CD8-positive, alpha-beta memory T cell (primary cell): ENCODE measurements at regions not wholly inside any gene's neighbourhood (a gene's known extent, or its start where the extent isn't known, plus 50 kb on each side); places are given as distances from the start of the nearest gene placed in this dataset.

ENCODE experiments used
- CTCF ChIA-PET: fragments of 350-600 bp; sonication (Branson Sonifier 250); formaldehyde crosslinking; loops from one replicate; lab custom pipeline; 2021; ENCODE audit warnings: antibody characterized with exemption; lab: Charles Lee
- POLR2A ChIA-PET: fragments of 350-600 bp; sonication (Branson Sonifier 250); formaldehyde crosslinking; loops from one replicate; lab custom pipeline; 2021; ENCODE audit warnings: antibody characterized with exemption; lab: Charles Lee
- DNase-seq, 5 donors: peaks; one replicate each; pipeline versions ENCODE4 v3.0.0 to v3.0.0-alpha.2; 2020 to 2022; ENCODE audit warnings: mixed read lengths in 1 of 5
- H3K27ac ChIP-seq: one replicate; pipeline ENCODE4 v1.7.0; 2013; ENCODE audit warnings: low read depth, mild to moderate bottlenecking, low read length, moderate library complexity
- H3K27me3 ChIP-seq: 2 replicates; pipeline ENCODE4 v1.7.0; 2013; ENCODE audit warnings: low read length, mild to moderate bottlenecking; ENCODE audit not compliant: insufficient read depth, poor library complexity, severe bottlenecking
- H3K36me3 ChIP-seq: 2 replicates; pipeline ENCODE4 v1.7.0; 2013; ENCODE audit warnings: mild to moderate bottlenecking, low read length, moderate library complexity; ENCODE audit not compliant: insufficient read depth
- H3K4me1 ChIP-seq: 2 replicates; pipeline ENCODE4 v1.7.0; 2013; ENCODE audit warnings: mild to moderate bottlenecking, low read length, moderate library complexity; ENCODE audit not compliant: insufficient read depth
- H3K4me3 ChIP-seq: 2 replicates; pipeline ENCODE4 v1.7.0; 2013; ENCODE audit warnings: mild to moderate bottlenecking, low read length
- H3K9me3 ChIP-seq: 2 replicates; pipeline ENCODE4 v1.7.0; 2013; ENCODE audit warnings: mild to moderate bottlenecking, low read length
- H3K27ac Mint-ChIP-seq, 8 donors: one replicate each; pipeline ENCODE4 v1.8.0; 2020 to 2021; ENCODE audit warnings: mixed read lengths in 8 of 8, mild to moderate bottlenecking in 6 of 8, inconsistent platforms in 3 of 8, moderate library complexity in 3 of 8
- H3K27me3 Mint-ChIP-seq, 2 donors: one replicate each; pipeline ENCODE4 v1.8.0; 2020 to 2021; ENCODE audit warnings: mixed read lengths in 2 of 2, mild to moderate bottlenecking in 1 of 2, moderate library complexity in 1 of 2
- H3K36me3 Mint-ChIP-seq, 3 donors: one replicate each; pipeline ENCODE4 v1.8.0; 2020 to 2021; ENCODE audit warnings: mixed read lengths in 3 of 3, inconsistent platforms in 1 of 3, mild to moderate bottlenecking in 1 of 3
- H3K4me1 Mint-ChIP-seq, 3 donors: one replicate each; pipeline ENCODE4 v1.8.0; 2020 to 2021; ENCODE audit warnings: mixed read lengths in 3 of 3, inconsistent platforms in 1 of 3, mild to moderate bottlenecking in 1 of 3
- H3K4me3 Mint-ChIP-seq, 7 donors: one replicate each; pipeline ENCODE4 v1.8.0; 2020 to 2021; ENCODE audit warnings: mixed read lengths in 7 of 7, mild to moderate bottlenecking in 6 of 7, moderate library complexity in 4 of 7, inconsistent platforms in 2 of 7
- H3K9me3 Mint-ChIP-seq, 5 donors: one replicate each; pipeline ENCODE4 v1.8.0; 2020 to 2022; ENCODE audit warnings: mixed read lengths in 5 of 5, mild to moderate bottlenecking in 3 of 5, moderate library complexity in 2 of 5, inconsistent platforms in 1 of 5

DNA sequence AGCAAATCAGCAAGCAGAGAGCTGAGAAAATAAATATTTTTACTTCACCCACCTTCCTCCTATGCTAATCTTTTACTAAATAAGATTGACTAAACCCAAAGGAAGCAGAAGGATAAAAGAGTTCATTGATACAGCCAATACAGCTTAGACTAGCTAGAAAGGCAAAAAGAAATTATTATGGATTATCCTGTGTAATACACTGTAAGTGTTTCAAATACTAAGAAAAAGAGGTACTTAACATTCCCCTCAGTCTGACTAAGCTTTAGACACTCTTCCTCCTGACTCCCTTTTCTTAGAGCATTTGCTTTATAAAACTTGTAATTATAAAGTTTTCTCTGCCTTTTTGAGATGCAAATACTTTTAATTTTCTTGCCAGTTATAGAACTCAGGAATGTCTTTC is 848.9 kb upstream of the CADM2 start:
- CTCF ChIA-PET: no interaction called here
- H3K36me3 Mint-ChIP-seq: no peaks in the 10 kb centered on the region
- H3K27me3 ChIP-seq: no peaks in the 10 kb centered on the region
- no peaks in the 10 kb centered on the region for H3K4me1 ChIP-seq
- POLR2A ChIA-PET: no interaction called here
- no peak overlapping the region for H3K4me3 ChIP-seq
- H3K27me3 Mint-ChIP-seq: no peaks in the 10 kb centered on the region
- H3K4me1 Mint-ChIP-seq: no peaks in the 10 kb centered on the region
- H3K36me3 ChIP-seq: no peaks in the 10 kb centered on the region
- no peak overlapping the region for H3K27ac ChIP-seq
- peaks cover 8 to 26% (median 13%) of the 10 kb centered on the region in 5 donors for H3K9me3 Mint-ChIP-seq
- no peak for DNase-seq
- no peaks in the 10 kb centered on the region for H3K9me3 ChIP-seq
- no peak overlapping the region for H3K27ac Mint-ChIP-seq
- no peak overlapping the region for H3K4me3 Mint-ChIP-seq

GRCh38 chr3:84110787-84111186 is 848.0 kb upstream of the CADM2 start:
- H3K36me3 Mint-ChIP-seq: no peaks in the 10 kb centered on the region
- Histone ChIP-seq H3K27ac (no peak overlapping the region), H3K9me3 (no peaks in the 10 kb centered on the region), H3K4me3 (no peak overlapping the region), H3K27me3 (no peaks in the 10 kb centered on the region), H3K4me1 (no peaks in the 10 kb centered on the region), H3K36me3 (no peaks in the 10 kb centered on the region)
- no peak for DNase-seq
- no peak overlapping the region for H3K4me3 Mint-ChIP-seq
- CTCF ChIA-PET: no interaction called here
- H3K27ac Mint-ChIP-seq: no peak overlapping the region
- POLR2A ChIA-PET: no interaction called here
- H3K9me3 Mint-ChIP-seq: peaks cover 8 to 22% (median 12%) of the 10 kb centered on the region in 5 donors
- H3K27me3 Mint-ChIP-seq: no peaks in the 10 kb centered on the region
- H3K4me1 Mint-ChIP-seq: no peaks in the 10 kb centered on the region

GRCh38 chr3:84125201-84125721 is 833.5 kb upstream of the CADM2 start:
- Histone ChIP-seq H3K4me3 (no peak overlapping the region), H3K36me3 (no peaks in the 10 kb centered on the region), H3K27me3 (no peaks in the 10 kb centered on the region), H3K27ac (no peak overlapping the region), H3K9me3 (no peaks in the 10 kb centered on the region), H3K4me1 (no peaks in the 10 kb centered on the region)
- Mint-ChIP-seq H3K4me3 (no peak overlapping the region), H3K27ac (no peak overlapping the region), H3K27me3 (no peaks in the 10 kb centered on the region), H3K9me3 (peaks cover 2 to 18% (median 7%) of the 10 kb centered on the region in 5 donors), H3K36me3 (no peaks in the 10 kb centered on the region), H3K4me1 (no peaks in the 10 kb centered on the region)
- ChIA-PET POLR2A (no interaction called here), CTCF (no interaction called here)
- peak in 1 of 5 donors; percentile 31 for DNase-seq

- no peak overlapping the region for H3K4me3 ChIP-seq
- H3K27me3 Mint-ChIP-seq: no peaks in the 10 kb centered on the region
- DNase-seq: no peak
- peaks cover 2 to 18% (median 2%) of the 10 kb centered on the region in 5 donors for H3K9me3 Mint-ChIP-seq
- H3K27ac ChIP-seq: no peak overlapping the region
- no peak overlapping the region for H3K27ac Mint-ChIP-seq
- ChIA-PET CTCF (no interaction called here), POLR2A (no interaction called here)
- H3K36me3 Mint-ChIP-seq: no peaks in the 10 kb centered on the region
- no peaks in the 10 kb centered on the region for H3K9me3 ChIP-seq
- no peaks in the 10 kb centered on the region for H3K27me3 ChIP-seq
- no peak overlapping the region for H3K4me3 Mint-ChIP-seq
- no peaks in the 10 kb centered on the region for H3K4me1 ChIP-seq
- no peaks in the 10 kb centered on the region for H3K36me3 ChIP-seq
- H3K4me1 Mint-ChIP-seq: no peaks in the 10 kb centered on the region
Observed at GRCh38 chr3:84125760-84126159, 833.0 kb upstream of the CADM2 start.

DNA sequence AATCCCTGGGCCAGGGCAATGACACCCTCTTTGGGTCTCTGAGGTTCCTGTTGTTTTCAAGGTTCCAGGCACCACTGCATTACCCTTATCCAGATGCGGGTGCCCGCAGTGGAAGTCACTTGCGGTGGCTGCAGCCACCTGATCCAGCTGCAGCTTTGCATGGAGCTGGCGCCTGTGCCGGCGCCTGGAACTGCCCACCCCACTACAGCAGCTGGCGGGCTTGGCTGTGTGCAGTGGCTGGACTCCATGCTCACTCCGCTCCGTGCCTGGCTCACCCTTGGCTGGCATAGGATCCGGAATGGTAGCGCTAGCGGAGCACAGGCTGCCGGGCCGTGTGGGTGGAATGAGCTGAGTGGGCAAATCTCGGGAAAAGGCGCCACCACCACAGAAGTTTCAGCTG is 832.6 kb upstream of the CADM2 start:
- CTCF ChIA-PET: no interaction called here
- Mint-ChIP-seq H3K27ac (no peak overlapping the region), H3K9me3 (peaks cover 2 to 18% (median 2%) of the 10 kb centered on the region in 5 donors), H3K36me3 (no peaks in the 10 kb centered on the region), H3K27me3 (no peaks in the 10 kb centered on the region), H3K4me3 (no peak overlapping the region), H3K4me1 (no peaks in the 10 kb centered on the region)
- POLR2A ChIA-PET: no interaction called here
- DNase-seq: no peak
- Histone ChIP-seq H3K4me1 (no peaks in the 10 kb centered on the region), H3K4me3 (no peak overlapping the region), H3K9me3 (no peaks in the 10 kb centered on the region), H3K27me3 (no peaks in the 10 kb centered on the region), H3K27ac (no peak overlapping the region), H3K36me3 (no peaks in the 10 kb centered on the region)

GRCh38 chr3:84128024-84128423 is 830.8 kb upstream of the CADM2 start:
- Histone ChIP-seq H3K27ac (no peak overlapping the region), H3K9me3 (no peaks in the 10 kb centered on the region), H3K4me3 (no peak overlapping the region), H3K4me1 (no peaks in the 10 kb centered on the region), H3K27me3 (no peaks in the 10 kb centered on the region), H3K36me3 (no peaks in the 10 kb centered on the region)
- Mint-ChIP-seq H3K4me1 (no peaks in the 10 kb centered on the region), H3K36me3 (no peaks in the 10 kb centered on the region), H3K4me3 (no peak overlapping the region), H3K9me3 (peaks cover 0 to 24% (median 2%) of the 10 kb centered on the region in 5 donors), H3K27me3 (no peaks in the 10 kb centered on the region), H3K27ac (no peak overlapping the region)
- CTCF ChIA-PET: no interaction called here
- POLR2A ChIA-PET: no interaction called here
- no peak for DNase-seq

DNA sequence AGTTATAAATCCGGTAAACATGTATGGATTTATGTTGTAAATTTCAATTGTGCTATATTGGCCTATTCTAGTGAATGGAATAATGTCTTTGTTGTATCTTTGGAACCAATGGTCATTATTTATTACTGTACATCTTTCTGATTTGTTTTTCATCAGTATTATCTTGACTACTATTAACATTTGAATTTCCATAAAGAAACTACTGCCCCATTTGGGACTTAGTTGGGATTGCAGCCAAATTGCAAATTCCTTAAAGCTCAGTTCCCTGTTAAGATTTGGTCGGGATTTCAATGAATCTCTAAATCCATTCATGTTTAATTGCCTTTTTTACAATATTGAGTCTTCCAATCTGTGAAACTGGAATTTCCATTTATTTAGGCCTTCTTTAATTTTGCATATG is 822.4 kb upstream of the CADM2 start:
- no peak for DNase-seq
- Mint-ChIP-seq H3K27ac (no peak overlapping the region), H3K9me3 (peaks cover 2 to 29% (median 8%) of the 10 kb centered on the region in 5 donors), H3K4me3 (no peak overlapping the region), H3K36me3 (no peaks in the 10 kb centered on the region), H3K4me1 (no peaks in the 10 kb centered on the region), H3K27me3 (no peaks in the 10 kb centered on the region)
- POLR2A ChIA-PET: no interaction called here
- H3K9me3 ChIP-seq: no peaks in the 10 kb centered on the region
- H3K36me3 ChIP-seq: no peaks in the 10 kb centered on the region
- H3K27me3 ChIP-seq: no peaks in the 10 kb centered on the region
- H3K27ac ChIP-seq: no peak overlapping the region
- H3K4me1 ChIP-seq: no peaks in the 10 kb centered on the region
- H3K4me3 ChIP-seq: no peak overlapping the region
- CTCF ChIA-PET: no interaction called here

GRCh38 chr3:84140631-84141030 is 818.2 kb upstream of the CADM2 start:
- CTCF ChIA-PET: no interaction called here
- peaks cover 3 to 22% (median 9%) of the 10 kb centered on the region in 5 donors for H3K9me3 Mint-ChIP-seq
- no peaks in the 10 kb centered on the region for H3K27me3 Mint-ChIP-seq
- POLR2A ChIA-PET: no interaction called here
- no peaks in the 10 kb centered on the region for H3K36me3 Mint-ChIP-seq
- H3K27ac Mint-ChIP-seq: no peak overlapping the region
- Histone ChIP-seq H3K9me3 (no peaks in the 10 kb centered on the region), H3K27ac (no peak overlapping the region), H3K27me3 (no peaks in the 10 kb centered on the region), H3K4me3 (no peak overlapping the region), H3K4me1 (no peaks in the 10 kb centered on the region), H3K36me3 (no peaks in the 10 kb centered on the region)
- DNase-seq: no peak
- H3K4me1 Mint-ChIP-seq: no peaks in the 10 kb centered on the region
- H3K4me3 Mint-ChIP-seq: no peak overlapping the region

- no peak overlapping the region for H3K4me3 Mint-ChIP-seq
Observed at GRCh38 chr3:84141571-84141970, 817.2 kb upstream of the CADM2 start.

More at GRCh38 chr3:84141571-84141970, 817.2 kb upstream of the CADM2 start:
- no peaks in the 10 kb centered on the region for H3K27me3 Mint-ChIP-seq
- H3K36me3 Mint-ChIP-seq: no peaks in the 10 kb centered on the region
- Histone ChIP-seq H3K9me3 (no peaks in the 10 kb centered on the region), H3K27ac (no peak overlapping the region), H3K4me1 (no peaks in the 10 kb centered on the region), H3K27me3 (no peaks in the 10 kb centered on the region), H3K36me3 (no peaks in the 10 kb centered on the region), H3K4me3 (no peak overlapping the region)
- no peaks in the 10 kb centered on the region for H3K4me1 Mint-ChIP-seq
- no peak for DNase-seq
- ChIA-PET CTCF (no interaction called here), POLR2A (no interaction called here)
- H3K27ac Mint-ChIP-seq: no peak overlapping the region
- peaks cover 0 to 22% (median 12%) of the 10 kb centered on the region in 5 donors for H3K9me3 Mint-ChIP-seq
